Urinary bladder (tissue), 3 donors: ENCODE measurements at regions not wholly inside any gene's neighbourhood (a gene's known extent, or its start where the extent isn't known, plus 50 kb on each side); places are given as distances from the start of the nearest gene placed in this dataset.

Experiments
- DNase-seq: peaks from one replicate; pipeline ENCODE4 v3.0.0-alpha.2; 2015; ENCODE audit errors: extremely low spot score
- H3K27ac ChIP-seq: one replicate; pipeline ENCODE4 v1.5.1; 2013; ENCODE audit warnings: low read depth, mild to moderate bottlenecking, moderate library complexity
- H3K36me3 ChIP-seq: one replicate; pipeline ENCODE4 v1.6.1; 2013; ENCODE audit warnings: mild to moderate bottlenecking, moderate library complexity; ENCODE audit not compliant: insufficient read depth
- H3K4me1 ChIP-seq: one replicate; pipeline ENCODE4 v1.6.1; 2013; ENCODE audit warnings: mild to moderate bottlenecking, moderate library complexity; ENCODE audit not compliant: insufficient read depth
- H3K4me3 ChIP-seq: one replicate; pipeline ENCODE4 v1.5.1; 2013; ENCODE audit warnings: low read depth, low read length
- WGBS: extraction: QIAGEN DNeasy Blood & Tissue Kit; methylation state at CpG from one replicate; pipeline ENCODE4 v1.1.7; 2013; 5-methylcytosine and 5-hydroxymethylcytosine counted together
- donor health status: healthy with polysubstance abuse.
- donor health status: healthy.

DNA sequence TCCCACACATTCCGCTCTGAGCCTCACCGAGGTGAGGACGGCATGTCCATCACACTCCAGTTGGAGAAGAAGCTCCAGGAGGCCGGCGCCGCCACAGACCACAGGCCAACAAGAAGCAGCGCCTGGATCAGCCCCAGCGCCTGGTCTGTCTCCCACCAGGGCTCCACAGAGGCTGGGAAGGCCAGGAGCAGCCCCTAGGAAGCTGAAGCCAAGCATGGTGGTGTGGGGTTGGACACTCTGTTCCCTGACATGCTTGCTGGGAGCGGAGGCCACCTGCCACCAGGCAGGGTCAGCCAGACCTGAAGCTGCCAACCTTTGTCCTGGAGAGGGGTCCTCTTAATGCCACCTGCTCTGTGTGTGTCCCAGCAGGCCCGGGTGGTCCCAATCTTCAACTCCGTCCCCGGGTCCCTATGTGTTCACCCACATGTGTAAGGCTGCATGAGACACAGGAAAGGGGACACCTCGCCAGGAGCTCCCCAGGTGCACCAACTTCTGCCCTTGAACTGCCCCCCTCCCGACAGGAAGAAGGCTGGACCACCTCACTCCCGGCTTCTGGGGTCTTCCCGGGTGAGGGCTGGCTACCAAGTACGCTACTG is 140.1 kb upstream of the PPP1R26 start:
- Histone ChIP-seq H3K27ac (no peak overlapping the region), H3K4me3 (no peak overlapping the region), H3K36me3 (no peaks in the 10 kb centered on the region), H3K4me1 (no peaks in the 10 kb centered on the region)
- no peak for DNase-seq
- WGBS, result 66% methylated on average over 17 of the region's 17 CpGs

DNA sequence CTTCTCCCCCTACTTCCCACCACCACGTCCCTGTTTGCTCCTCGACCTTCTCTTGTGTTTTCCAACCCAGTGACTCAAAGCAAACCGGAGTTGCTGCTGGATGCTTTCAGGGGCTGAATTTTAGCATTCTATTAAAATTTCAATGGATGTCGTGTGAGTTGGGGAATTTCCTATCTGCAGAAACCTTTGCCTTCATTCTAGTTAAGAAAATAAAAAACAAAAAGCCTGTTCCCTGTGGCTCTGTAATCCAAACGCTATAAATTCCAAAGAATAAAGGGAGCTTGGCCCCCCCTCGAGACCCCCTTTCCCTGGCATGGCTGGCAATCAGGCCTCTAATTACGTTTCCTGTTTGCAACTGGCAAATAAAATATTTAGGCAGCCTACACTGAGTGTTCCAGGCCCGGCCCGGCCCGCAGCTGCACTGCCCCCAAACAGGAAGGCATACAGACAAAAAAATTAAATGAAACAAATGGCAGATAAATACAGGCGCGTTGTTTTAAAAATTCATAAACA is 139.4 kb upstream of the PPP1R26 start:
- 10% methylated on average over 12 of the region's 12 CpGs for WGBS
- Histone ChIP-seq H3K4me1 (no peaks in the 10 kb centered on the region), H3K36me3 (no peaks in the 10 kb centered on the region), H3K27ac (no peak overlapping the region), H3K4me3 (no peak overlapping the region)
- DNase-seq, result no peak

DNA sequence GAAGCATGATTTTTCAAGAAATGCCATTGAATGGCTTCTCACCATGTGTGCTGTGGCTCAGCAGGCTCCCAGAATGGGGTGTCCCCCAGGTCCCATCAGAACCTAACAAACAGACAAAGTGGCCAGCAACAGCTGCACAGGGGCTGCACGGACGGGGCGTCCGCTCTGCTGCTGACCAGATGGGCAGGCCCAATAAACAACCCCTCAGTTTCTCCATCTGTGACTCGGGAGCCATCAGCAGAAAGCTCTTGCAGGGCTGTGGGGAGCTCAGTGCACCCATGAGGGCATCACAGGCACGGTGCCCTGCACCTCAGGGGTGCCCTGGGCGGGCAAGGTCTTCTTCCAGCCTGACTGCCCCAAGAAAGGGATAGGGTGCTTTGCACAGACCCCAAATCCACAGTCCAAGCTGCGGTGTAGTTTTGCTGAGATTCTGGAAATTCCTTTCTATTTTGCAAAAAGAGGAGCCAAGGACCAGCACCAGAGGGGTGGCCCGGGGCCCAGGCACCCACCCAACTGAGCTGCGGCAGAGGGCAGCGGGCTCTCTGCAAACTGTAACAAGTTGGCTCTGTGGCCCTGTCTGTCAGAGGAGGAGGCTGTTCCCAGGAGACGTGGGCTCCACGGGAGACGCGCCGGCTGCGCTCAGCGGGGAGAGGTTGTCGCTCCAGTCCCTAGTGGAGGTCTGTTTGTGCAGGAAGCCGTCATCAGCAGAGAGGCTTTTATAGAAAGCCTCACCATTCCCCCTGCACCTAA is 138.7 kb upstream of the PPP1R26 start:
- H3K36me3 ChIP-seq, result no peaks in the 10 kb centered on the region
- DNase-seq, result no peak
- no peak overlapping the region for H3K27ac ChIP-seq
- H3K4me1 ChIP-seq, result no peaks in the 10 kb centered on the region
- no peak overlapping the region for H3K4me3 ChIP-seq
- WGBS, result 54% methylated on average over 20 of the region's 20 CpGs

DNA sequence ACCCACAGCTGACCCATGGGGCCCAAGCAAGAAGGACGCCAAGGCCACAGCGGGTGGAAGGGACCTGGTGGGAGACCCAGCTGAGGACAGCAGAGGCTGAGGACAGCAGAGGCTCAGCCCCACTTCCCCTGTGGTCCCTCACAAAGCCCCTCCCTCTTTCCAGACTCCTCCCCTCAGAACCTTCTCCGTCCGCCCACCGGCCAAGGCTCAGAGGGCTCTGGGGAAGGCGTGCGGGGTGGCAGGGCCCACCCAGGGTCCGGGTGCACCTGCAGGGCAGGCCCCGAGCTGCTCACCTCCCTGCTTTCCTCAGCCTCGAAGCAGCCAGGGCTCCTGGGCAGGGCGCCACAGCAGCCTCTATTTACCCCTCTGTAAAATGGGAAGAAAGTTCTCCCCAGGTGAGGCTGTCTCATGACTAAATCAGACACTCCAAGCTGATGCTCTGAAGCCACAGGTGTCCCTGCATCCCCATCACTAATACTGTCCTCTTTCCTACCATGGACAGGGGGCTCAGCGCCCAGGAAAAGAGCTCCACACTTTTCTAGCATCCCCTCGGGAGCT is 137.9 kb upstream of the PPP1R26 start:
- H3K27ac ChIP-seq, result no peak overlapping the region
- no peaks in the 10 kb centered on the region for H3K4me1 ChIP-seq
- H3K36me3 ChIP-seq, result no peaks in the 10 kb centered on the region
- 82% methylated on average over 13 of the region's 13 CpGs for WGBS
- no peak overlapping the region for H3K4me3 ChIP-seq
- DNase-seq, result no peak

DNA sequence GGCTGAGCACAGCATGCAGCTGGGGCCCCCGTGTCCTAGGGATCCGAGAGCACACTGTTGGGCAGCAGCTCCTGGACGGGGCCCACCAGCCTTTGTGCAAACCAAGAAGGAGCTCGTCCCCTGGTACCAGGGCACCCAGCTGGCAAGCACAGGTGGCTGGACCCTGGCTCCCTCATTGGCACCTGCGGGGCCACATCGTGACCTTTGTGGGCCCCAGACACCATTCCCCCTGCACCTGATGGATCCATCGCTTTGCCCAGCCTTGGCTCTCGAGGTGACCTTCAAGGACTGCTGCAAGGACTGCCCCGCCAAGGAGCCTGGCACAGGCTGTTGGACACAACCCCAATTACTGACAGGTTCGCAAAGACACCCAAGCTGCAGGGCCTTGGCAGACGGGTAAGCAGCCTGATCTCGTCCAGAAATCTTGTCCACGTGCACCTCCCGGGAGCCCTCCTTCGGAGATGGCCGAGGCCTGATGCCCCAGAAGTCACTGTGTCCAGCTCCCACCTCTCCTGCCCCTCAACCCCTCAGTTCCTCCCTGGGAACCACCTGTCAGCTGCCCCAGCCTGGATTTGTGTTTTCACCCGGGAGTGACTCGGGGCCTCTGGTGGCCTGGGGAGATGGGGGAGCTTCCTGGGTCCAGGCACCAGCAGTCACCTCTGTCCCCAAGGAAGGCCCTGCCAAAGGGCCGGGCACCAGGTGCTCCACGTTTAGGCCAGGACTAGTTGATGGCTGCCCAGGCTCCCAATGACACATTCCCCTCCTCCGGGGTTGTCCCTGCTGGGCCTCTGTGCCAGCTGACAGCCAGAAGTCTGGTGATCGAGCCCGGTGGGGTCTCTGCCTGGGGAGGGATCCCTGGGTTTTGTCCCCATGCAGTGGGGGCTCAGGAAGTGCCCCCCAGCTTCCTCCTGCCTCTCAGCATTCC is 137.1 kb upstream of the PPP1R26 start:
- no peak for DNase-seq
- WGBS, result 78% methylated on average over 23 of the region's 23 CpGs

DNA sequence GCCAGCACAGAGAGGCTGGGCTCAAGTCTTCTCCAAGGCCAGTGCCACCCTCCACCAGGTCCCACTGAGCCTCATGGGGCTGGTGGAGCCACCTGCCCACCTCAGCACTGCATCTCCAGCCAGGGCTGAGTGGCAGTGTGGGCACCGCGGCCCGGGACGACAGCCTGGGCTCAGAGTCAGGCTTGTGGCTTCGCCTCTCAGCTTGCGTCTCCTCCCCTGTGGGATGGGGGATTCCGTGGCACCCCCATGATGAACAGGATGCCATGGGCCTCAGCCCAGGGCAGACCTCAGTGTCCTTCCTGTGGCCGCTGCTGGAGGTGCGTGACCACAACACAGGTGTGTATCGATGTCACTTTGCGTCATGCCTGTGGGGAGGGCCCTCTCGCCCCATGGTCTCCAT is 136.4 kb upstream of the PPP1R26 start:
- WGBS, result 87% methylated on average over 12 of the region's 12 CpGs
- DNase-seq, result no peak
- H3K4me3 ChIP-seq, result no peak overlapping the region
- H3K27ac ChIP-seq, result no peak overlapping the region
- H3K36me3 ChIP-seq, result no peaks in the 10 kb centered on the region
- no peaks in the 10 kb centered on the region for H3K4me1 ChIP-seq

More for the DNA sequence above, 137.1 kb upstream of the PPP1R26 start:
- no peaks in the 10 kb centered on the region for H3K36me3 ChIP-seq
- no peak overlapping the region for H3K4me3 ChIP-seq
- H3K27ac ChIP-seq, result no peak overlapping the region
- H3K4me1 ChIP-seq, result no peaks in the 10 kb centered on the region

DNA sequence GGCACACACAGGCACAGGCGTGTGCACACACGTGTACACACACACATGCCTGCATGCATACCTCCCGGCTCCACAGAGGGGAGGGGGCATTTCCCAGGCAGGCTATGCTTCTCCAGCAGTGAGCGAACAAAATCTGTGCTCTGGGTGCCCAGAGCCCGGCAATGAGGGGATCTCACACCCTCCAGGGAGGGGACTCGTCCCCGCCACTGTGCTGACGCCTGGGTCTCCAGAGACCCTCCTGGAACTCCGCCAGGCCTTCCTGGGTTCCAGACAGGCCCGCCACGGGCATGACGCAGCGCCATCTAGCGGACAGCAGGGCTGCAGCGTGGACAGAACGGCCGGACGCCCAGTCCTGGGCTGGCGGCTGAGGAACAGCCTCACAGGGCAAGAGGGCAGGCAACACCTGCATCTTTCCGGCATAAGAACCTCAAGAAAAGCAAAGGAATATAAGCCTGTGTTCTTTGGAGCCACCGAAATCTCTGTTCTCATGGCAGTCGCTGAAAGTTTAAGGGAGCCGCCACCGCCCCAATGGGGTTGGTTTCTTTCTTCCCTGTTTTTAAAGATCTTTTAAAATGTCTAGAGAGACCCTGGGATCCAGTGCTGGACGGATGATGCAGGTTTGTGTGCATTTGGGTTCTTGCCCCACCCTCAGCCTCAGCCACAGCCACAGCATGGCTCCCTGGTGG is 135.6 kb upstream of the PPP1R26 start:
- peak; percentile 7 for DNase-seq
- WGBS, result 17% methylated on average over 25 of the region's 25 CpGs
- H3K36me3 ChIP-seq, result no peaks in the 10 kb centered on the region
- no peak overlapping the region for H3K4me3 ChIP-seq
- H3K4me1 ChIP-seq, result no peaks in the 10 kb centered on the region
- H3K27ac ChIP-seq, result no peak overlapping the region

DNA sequence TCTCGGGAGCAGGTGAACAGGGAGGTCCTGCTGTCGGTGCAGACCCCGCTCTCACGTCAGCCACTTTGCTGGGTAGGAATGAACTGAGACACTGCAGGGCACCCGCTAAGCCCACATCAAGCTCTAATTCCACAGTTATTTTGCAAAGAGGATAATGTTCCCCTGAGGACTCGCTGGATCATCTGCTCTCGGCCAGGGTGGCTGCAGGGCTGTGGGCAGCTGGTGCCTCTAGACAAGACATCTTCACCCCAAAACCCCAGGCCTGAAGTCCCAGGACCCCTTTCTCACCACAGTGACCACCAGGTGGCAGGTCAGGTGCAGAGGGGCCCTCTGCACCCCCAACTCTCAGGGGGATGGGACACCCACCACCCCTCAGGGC is 135.1 kb upstream of the PPP1R26 start:
- H3K27ac ChIP-seq, result no peak overlapping the region
- 84% methylated on average over 7 of the region's 7 CpGs for WGBS

DNA sequence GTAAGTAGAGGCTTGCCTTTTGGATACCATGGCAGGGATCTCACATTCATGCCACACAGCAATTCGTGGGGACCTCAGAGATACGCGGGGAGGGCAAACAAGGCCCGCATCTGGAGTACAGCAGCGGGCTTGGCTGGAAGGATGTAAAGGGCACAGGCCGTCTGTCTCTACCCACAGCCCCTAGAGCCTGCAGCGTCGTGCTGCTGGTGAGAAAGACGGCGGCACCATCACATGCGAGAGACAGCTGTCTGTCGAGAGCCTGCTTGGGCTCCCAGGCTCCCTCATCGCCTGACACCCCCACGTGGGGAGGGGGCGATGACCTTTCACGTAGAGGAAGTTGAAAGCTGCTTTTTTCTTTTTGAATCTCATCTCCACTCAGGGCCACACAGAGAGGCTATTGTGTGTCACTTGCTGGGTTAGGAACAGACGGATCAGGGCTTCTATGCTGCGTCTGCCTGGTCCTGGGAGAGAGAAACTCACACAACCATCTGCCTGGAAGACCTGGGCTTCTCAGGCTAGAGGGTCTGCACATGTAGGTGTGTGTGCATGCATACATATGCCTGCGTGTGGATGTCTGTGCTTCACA is 134.6 kb upstream of the PPP1R26 start:
- DNase-seq, result no peak
- Histone ChIP-seq H3K4me3 (no peak overlapping the region), H3K4me1 (no peaks in the 10 kb centered on the region), H3K36me3 (no peaks in the 10 kb centered on the region), H3K27ac (no peak overlapping the region)
- 69% methylated on average over 19 of the region's 19 CpGs for WGBS

More for the DNA sequence above, 135.1 kb upstream of the PPP1R26 start:
- no peak for DNase-seq
- Histone ChIP-seq H3K4me3 (no peak overlapping the region), H3K36me3 (no peaks in the 10 kb centered on the region), H3K4me1 (no peaks in the 10 kb centered on the region)

DNA sequence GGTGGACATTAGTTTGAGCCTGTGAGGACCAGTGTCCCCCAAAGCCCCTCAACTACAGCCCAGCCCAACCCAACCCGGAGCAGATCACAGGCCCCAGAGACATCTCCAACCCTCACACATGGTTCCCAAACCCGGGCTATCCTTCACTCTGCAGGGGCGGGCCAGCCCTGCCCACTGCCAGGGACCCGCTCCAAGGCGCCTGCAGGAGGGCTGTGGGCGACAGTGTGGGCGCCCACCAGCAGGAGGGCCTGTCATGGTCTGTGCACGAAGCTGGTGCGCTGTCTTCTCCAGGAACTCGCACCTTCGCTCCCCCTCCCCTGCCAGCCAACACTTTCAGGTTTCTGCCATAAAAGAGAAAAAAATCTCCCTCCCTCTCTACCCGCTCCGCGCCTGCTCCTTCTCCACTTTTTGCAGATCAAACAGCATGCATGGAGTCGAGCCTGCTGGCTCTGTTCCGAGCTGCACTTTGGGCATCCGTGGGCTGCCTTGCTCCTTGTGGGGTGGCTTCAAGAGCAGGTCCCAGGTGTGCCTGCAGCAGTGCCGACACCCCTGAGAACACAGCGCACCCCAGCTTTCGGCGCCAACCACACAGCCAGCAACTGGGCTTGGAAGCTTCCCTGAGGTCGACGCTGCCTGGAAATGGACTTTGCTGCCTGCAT is 133.7 kb upstream of the PPP1R26 start:
- Histone ChIP-seq H3K4me1 (no peaks in the 10 kb centered on the region), H3K36me3 (no peaks in the 10 kb centered on the region), H3K4me3 (no peak overlapping the region), H3K27ac (no peak overlapping the region)
- WGBS, result 72% methylated on average over 23 of the region's 23 CpGs
- DNase-seq, result no peak

DNA sequence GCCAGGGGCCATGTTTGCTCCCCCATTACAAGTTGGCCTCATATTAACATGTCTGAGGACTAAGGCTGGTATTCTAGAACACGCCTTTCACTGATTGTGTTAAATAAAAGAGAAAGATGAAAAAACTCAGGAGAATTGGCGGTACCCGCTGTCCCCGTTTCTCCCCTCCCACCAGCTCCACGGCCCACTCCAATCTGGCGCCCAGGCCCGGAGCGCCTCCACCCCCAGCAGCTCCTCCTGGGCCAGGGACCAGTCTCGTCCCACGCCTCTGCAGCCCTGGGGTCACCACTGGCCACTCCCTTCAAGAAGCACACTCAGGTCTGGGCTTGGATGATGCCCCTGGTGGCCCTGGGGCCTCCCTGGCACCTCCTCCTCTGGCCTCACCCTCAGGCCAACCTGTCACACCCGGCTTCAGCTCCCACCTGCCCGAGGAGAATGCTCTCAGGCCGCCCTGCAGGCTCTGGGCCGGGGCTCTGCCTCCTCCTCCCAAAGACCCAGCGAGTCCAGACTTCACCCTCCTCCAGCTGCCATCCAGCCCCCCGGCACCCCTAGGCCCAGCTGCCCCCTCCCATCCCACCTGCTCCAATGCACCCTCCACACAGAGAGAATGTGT is 133.0 kb upstream of the PPP1R26 start:
- H3K27ac ChIP-seq, result no peak overlapping the region
- 79% methylated on average over 16 of the region's 16 CpGs for WGBS
- no peak for DNase-seq
- no peaks in the 10 kb centered on the region for H3K4me1 ChIP-seq
- H3K4me3 ChIP-seq, result no peak overlapping the region
- no peaks in the 10 kb centered on the region for H3K36me3 ChIP-seq

DNA sequence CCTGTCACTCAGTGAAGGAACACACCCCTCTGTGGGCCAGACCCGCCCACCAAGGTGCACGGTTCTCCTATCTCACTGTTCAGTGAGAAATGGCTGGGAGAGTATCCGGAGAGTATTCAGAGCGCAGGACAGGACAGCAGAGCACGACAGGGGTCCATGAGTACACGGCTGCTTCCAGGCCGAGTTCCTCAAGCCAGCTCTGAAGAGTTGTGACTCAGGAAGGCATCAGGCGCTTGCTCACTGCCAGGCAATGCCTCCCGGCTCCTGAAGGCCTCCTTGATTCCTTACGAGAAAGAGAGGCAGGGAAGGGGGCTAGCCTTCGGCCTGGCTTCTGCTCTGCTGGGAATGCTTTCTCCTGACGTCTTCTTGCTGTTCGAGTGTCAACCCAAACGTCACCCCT is 132.1 kb upstream of the PPP1R26 start:
- no peak for DNase-seq
- 71% methylated on average over 14 of the region's 14 CpGs for WGBS
- no peaks in the 10 kb centered on the region for H3K4me1 ChIP-seq
- no peaks in the 10 kb centered on the region for H3K36me3 ChIP-seq
- no peak overlapping the region for H3K4me3 ChIP-seq
- no peak overlapping the region for H3K27ac ChIP-seq
